Endothelial cell (in vitro differentiated cells): ENCODE measurements at regions not wholly inside any gene's neighbourhood (a gene's known extent, or its start where the extent isn't known, plus 50 kb on each side); places are given as distances from the start of the nearest gene placed in this dataset.
A peak's percentile ranks its signal among the peaks of the same experiment; 100 is the strongest.

Source experiments
- DNase-seq: peaks from one replicate; pipeline ENCODE4 v3.0.0; 2021; ENCODE audit warnings: low spot score
- H3K27ac Mint-ChIP-seq: one replicate; pipeline ENCODE4 v1.8.0; 2021; ENCODE audit warnings: mixed read lengths, inconsistent platforms; ENCODE audit not compliant: unreplicated experiment
- H3K27me3 Mint-ChIP-seq: one replicate; pipeline ENCODE4 v1.8.0; 2021; ENCODE audit warnings: mild to moderate bottlenecking, moderate library complexity, mixed read lengths, inconsistent platforms; ENCODE audit not compliant: unreplicated experiment
- H3K36me3 Mint-ChIP-seq: one replicate; pipeline ENCODE4 v1.8.0; 2021; ENCODE audit warnings: mild to moderate bottlenecking, low read depth, mixed read lengths, inconsistent platforms; ENCODE audit not compliant: unreplicated experiment
- H3K4me1 Mint-ChIP-seq: one replicate; pipeline ENCODE4 v1.8.0; 2021; ENCODE audit warnings: mild to moderate bottlenecking, mixed read lengths, inconsistent platforms; ENCODE audit not compliant: unreplicated experiment
- H3K4me3 Mint-ChIP-seq: one replicate; pipeline ENCODE4 v1.8.0; 2021; ENCODE audit warnings: mild to moderate bottlenecking, mixed read lengths, inconsistent platforms; ENCODE audit not compliant: unreplicated experiment
- H3K9me3 Mint-ChIP-seq: one replicate; pipeline ENCODE4 v1.8.0; 2021; ENCODE audit warnings: mixed read lengths, inconsistent platforms; ENCODE audit not compliant: unreplicated experiment
- CTCF ChIP-seq: fragments of 200-600 bp; sonication (generic); IDR thresholded peaks from one replicate; pipeline ENCODE4 v1.5.0; 2021; ENCODE audit warnings: antibody characterized with exemption; ENCODE audit not compliant: unreplicated experiment

GRCh38 chr16:17590711-17591654 lies 120.2 kb upstream of the XYLT1 start:
- no peak for TF ChIP-seq CTCF
- no peak for DNase-seq
- no peak overlapping the region for H3K4me3 Mint-ChIP-seq
- H3K27me3 Mint-ChIP-seq: no peaks in the 10 kb centered on the region
- H3K9me3 Mint-ChIP-seq: no peaks in the 10 kb centered on the region
- no peaks in the 10 kb centered on the region for H3K4me1 Mint-ChIP-seq
- no peak overlapping the region for H3K27ac Mint-ChIP-seq
- H3K36me3 Mint-ChIP-seq: no peaks in the 10 kb centered on the region

- no peak for DNase-seq
- H3K4me1 Mint-ChIP-seq: no peaks in the 10 kb centered on the region
- TF ChIP-seq CTCF: no peak
- no peaks in the 10 kb centered on the region for H3K36me3 Mint-ChIP-seq
- no peaks in the 10 kb centered on the region for H3K27me3 Mint-ChIP-seq
- H3K9me3 Mint-ChIP-seq: peaks cover 4% of the 10 kb centered on the region
- H3K27ac Mint-ChIP-seq: no peak overlapping the region
- no peak overlapping the region for H3K4me3 Mint-ChIP-seq
Observed at GRCh38 chr16:17589898-17590297, 119.1 kb upstream of the XYLT1 start.

GRCh38 chr16:17585449-17586074 lies 114.8 kb upstream of the XYLT1 start:
- Mint-ChIP-seq H3K9me3 (peaks cover 7% of the 10 kb centered on the region), H3K4me3 (no peak overlapping the region), H3K36me3 (no peaks in the 10 kb centered on the region), H3K4me1 (no peaks in the 10 kb centered on the region), H3K27me3 (no peaks in the 10 kb centered on the region), H3K27ac (no peak overlapping the region)
- no peak for TF ChIP-seq CTCF
- DNase-seq: no peak

- peak; percentile 90 for DNase-seq
- TF ChIP-seq CTCF: peak; percentile 82
- no peaks in the 10 kb centered on the region for H3K36me3 Mint-ChIP-seq
- H3K4me3 Mint-ChIP-seq: no peak overlapping the region
- peaks cover 6% of the 10 kb centered on the region for H3K9me3 Mint-ChIP-seq
- H3K27ac Mint-ChIP-seq: peak overlapping the region; percentile 85
- H3K27me3 Mint-ChIP-seq: no peaks in the 10 kb centered on the region
- peaks cover 4% of the 10 kb centered on the region for H3K4me1 Mint-ChIP-seq
Observed at GRCh38 chr16:17578981-17579874, 108.5 kb upstream of the XYLT1 start.
